Central memory CD8-positive, alpha-beta T cell (primary cell): ENCODE measurements at regions not wholly inside any gene's neighbourhood (a gene's known extent, or its start where the extent isn't known, plus 50 kb on each side); places are given as distances from the start of the nearest gene placed in this dataset.

ENCODE experiments used
- ATAC-seq: fragments of 150-1000 bp; cut with Tn5 transposase; replicated peaks from 2 replicates; pipeline ENCODE4 v1.10.0; 2022; ENCODE audit warnings: mild to moderate bottlenecking, moderate FRiP score, moderate number of reproducible peaks; ENCODE audit not compliant: poor library complexity, severe bottlenecking; ENCODE audit errors: extremely low read depth
- DNase-seq, 2 donors: peaks; one replicate each; pipeline ENCODE4 v3.0.0; 2021; ENCODE audit warnings: low spot score in 2 of 2
- H3K27ac Mint-ChIP-seq: one replicate; pipeline ENCODE4 v1.8.0; 2022; ENCODE audit warnings: low read depth, mild to moderate bottlenecking, moderate library complexity, mixed read lengths
- H3K27me3 Mint-ChIP-seq: one replicate; pipeline ENCODE4 v1.8.0; 2022; ENCODE audit warnings: mixed read lengths
- H3K36me3 Mint-ChIP-seq: one replicate; pipeline ENCODE4 v1.8.0; 2022; ENCODE audit warnings: mild to moderate bottlenecking, moderate library complexity, mixed read lengths; ENCODE audit not compliant: insufficient read depth
- H3K4me1 Mint-ChIP-seq: one replicate; pipeline ENCODE4 v1.8.0; 2022; ENCODE audit warnings: mixed read lengths
- H3K4me3 Mint-ChIP-seq: one replicate; pipeline ENCODE4 v1.8.0; 2022; ENCODE audit warnings: mild to moderate bottlenecking, moderate library complexity, mixed read lengths
- H3K9me3 Mint-ChIP-seq: one replicate; pipeline ENCODE4 v1.8.0; 2022; ENCODE audit warnings: mixed read lengths

DNA sequence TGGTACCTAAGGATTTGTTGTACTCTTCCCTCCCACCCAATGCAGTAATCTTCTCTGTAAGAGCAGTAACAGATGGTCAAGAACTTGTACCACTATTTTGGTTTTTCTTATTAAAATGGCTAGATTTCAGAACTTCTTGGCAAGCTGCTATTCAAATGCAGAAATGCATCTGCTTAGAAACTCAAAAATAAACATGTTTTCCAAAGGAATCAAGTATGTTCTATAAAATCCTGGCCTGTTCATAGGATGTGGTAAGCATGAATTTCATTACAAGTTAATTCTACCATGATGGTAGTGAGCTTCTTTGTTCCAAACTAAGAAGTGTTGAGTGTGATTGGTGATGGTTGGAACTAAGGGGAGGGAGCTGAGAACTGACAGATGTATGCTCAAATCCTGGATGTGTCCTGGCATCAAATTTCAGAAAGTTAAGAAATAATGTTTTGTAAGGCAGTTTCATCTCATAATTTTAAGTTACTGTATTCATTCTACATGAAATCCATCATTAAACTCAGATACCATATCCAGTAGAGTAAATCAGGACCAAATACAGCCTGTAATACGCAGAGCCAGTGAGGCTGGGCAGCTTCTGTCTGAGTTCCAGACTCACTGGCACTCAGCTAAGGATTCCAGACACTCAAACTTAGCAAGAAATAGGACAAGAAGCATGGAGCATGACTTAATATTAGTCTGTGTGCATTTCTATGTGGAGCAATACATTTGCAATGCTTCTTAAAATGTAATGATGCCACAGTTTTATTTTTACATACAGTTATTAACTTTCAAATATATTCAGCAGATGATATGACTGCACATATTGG is 119.6 kb downstream of the TES start:
- DNase-seq: no peak
- no peak overlapping the region for H3K4me3 Mint-ChIP-seq
- no peaks in the 10 kb centered on the region for H3K36me3 Mint-ChIP-seq
- no peak for ATAC-seq
- no peaks in the 10 kb centered on the region for H3K9me3 Mint-ChIP-seq
- no peak overlapping the region for H3K27ac Mint-ChIP-seq
- H3K27me3 Mint-ChIP-seq: peaks cover 14% of the 10 kb centered on the region
- H3K4me1 Mint-ChIP-seq: no peaks in the 10 kb centered on the region

- Mint-ChIP-seq H3K36me3 (no peaks in the 10 kb centered on the region), H3K9me3 (no peaks in the 10 kb centered on the region), H3K27me3 (peaks cover 14% of the 10 kb centered on the region), H3K4me1 (no peaks in the 10 kb centered on the region), H3K27ac (no peak overlapping the region), H3K4me3 (no peak overlapping the region)
- DNase-seq: no peak
- no peak for ATAC-seq
Observed at GRCh38 chr7:116331020-116331419, 120.7 kb downstream of the TES start.

DNA sequence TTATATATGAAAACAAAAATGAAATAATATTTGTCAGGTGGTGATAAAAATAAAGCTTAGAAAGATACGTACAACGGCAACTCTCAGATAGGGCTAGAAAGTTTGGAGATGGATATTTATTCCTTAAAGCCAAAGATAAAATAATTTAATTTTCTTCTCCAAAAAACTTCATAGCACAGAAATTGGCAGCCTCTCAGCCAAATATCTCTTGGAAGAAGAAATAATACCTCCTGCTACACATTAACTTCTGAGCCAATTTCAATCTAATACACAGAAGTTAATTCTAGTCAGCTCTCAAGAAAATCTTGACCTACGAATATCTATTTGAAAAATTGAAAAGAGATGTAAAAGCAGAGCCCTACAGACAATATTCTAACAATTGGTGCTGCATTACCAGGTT is 122.4 kb downstream of the TES start:
- DNase-seq: no peak
- H3K9me3 Mint-ChIP-seq: no peaks in the 10 kb centered on the region
- H3K4me3 Mint-ChIP-seq: no peak overlapping the region
- H3K4me1 Mint-ChIP-seq: no peaks in the 10 kb centered on the region
- ATAC-seq: no peak
- H3K27ac Mint-ChIP-seq: no peak overlapping the region
- peaks cover 14% of the 10 kb centered on the region for H3K27me3 Mint-ChIP-seq
- no peaks in the 10 kb centered on the region for H3K36me3 Mint-ChIP-seq

DNA sequence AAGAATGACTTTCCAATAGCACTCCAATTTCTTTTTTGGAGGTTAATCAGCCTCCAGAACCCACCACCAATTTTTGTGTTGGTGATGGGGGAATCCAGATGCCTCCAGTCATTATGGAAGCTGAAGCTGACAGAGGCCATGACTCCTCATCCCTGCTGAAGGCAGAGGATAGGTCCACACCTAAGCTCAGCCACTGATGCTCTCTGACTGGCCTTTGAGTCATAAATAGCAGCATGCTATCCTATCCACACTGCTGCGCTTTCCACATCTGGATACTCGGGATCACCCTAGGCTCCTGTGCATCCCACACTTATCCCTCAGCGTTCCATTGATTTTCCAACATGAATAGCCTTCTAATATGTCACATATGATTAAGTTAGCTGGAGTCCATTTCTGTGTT is 124.2 kb downstream of the TES start:
- H3K27me3 Mint-ChIP-seq: peaks cover 14% of the 10 kb centered on the region
- no peaks in the 10 kb centered on the region for H3K4me1 Mint-ChIP-seq
- no peak for DNase-seq

DNA sequence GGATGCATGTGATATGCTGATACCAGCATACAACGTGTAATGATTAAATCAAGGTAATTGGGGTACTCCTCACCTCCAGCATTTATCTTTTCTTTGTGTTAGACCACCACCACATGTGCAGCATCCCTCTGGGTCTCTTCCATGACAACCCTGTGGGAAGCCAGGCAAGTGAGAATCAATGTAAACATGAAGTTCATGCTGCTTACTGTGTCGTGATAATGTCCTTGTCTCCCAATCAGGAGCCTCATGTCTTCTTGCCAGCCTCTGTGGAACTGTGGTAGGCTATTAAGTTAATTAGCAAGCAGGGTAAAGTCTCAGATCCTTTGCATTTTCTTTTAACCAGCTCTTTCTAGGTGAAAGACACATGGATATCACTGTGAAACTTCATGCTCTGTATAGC is 126.7 kb downstream of the TES start:
- H3K4me3 Mint-ChIP-seq: no peak overlapping the region
- H3K4me1 Mint-ChIP-seq: no peaks in the 10 kb centered on the region
- no peaks in the 10 kb centered on the region for H3K9me3 Mint-ChIP-seq
- H3K27me3 Mint-ChIP-seq: peaks cover under 1% of the 10 kb centered on the region
- ATAC-seq (no peak), DNase-seq (no peak)
- H3K36me3 Mint-ChIP-seq: no peaks in the 10 kb centered on the region
- no peak overlapping the region for H3K27ac Mint-ChIP-seq

More for the DNA sequence above, 124.2 kb downstream of the TES start:
- Mint-ChIP-seq H3K4me3 (no peak overlapping the region), H3K9me3 (no peaks in the 10 kb centered on the region), H3K36me3 (no peaks in the 10 kb centered on the region), H3K27ac (no peak overlapping the region)
- ATAC-seq: no peak

DNA sequence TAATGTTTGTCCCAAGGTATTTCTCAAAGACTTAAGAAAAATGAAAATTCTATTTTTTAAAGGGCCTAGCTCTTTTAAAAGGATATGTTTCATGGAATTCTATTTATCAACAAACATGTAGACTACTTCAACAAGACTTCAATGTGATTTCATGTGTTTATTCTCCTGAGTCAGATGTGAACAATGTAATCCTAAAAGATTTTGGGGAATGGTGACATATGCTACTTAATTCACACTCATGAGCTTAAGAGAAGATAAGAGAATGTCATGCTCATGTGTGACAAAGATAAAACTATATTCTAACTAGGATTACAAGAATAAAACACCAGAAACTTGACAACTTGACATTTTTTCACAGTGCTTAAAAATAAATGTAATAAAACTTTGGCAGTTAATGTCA is 127.5 kb downstream of the TES start:
- Mint-ChIP-seq H3K27me3 (no peaks in the 10 kb centered on the region), H3K36me3 (no peaks in the 10 kb centered on the region), H3K9me3 (no peaks in the 10 kb centered on the region), H3K4me3 (no peak overlapping the region), H3K27ac (no peak overlapping the region), H3K4me1 (no peaks in the 10 kb centered on the region)
- DNase-seq: no peak
- ATAC-seq: no peak

DNA sequence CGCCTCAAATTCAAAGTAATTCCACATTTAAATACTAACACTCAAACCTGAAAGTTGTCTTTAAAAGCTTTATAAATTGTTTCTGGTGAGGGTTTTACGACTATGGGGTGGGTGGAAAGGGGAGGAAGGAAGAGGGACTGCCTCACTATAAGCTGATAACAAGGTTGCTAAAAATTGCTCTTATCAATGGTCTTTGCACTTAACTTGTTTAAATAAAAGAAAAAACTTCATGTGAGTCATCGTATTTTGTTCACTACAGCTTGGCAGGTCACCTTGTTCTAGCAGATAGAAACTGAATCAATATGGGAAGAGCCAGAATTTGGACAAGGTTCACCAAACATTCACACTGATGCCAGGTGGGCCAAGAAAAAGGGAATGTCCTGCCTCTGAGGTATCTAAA is 129.2 kb downstream of the TES start:
- ATAC-seq (no peak), DNase-seq (no peak)
- H3K27ac Mint-ChIP-seq: no peak overlapping the region
- no peaks in the 10 kb centered on the region for H3K9me3 Mint-ChIP-seq
- H3K36me3 Mint-ChIP-seq: no peaks in the 10 kb centered on the region
- no peaks in the 10 kb centered on the region for H3K27me3 Mint-ChIP-seq
- H3K4me1 Mint-ChIP-seq: no peaks in the 10 kb centered on the region
- no peak overlapping the region for H3K4me3 Mint-ChIP-seq

- ATAC-seq (no peak), DNase-seq (no peak)
- no peaks in the 10 kb centered on the region for H3K36me3 Mint-ChIP-seq
- no peaks in the 10 kb centered on the region for H3K4me1 Mint-ChIP-seq
- H3K9me3 Mint-ChIP-seq: no peaks in the 10 kb centered on the region
- H3K27me3 Mint-ChIP-seq: no peaks in the 10 kb centered on the region
- H3K4me3 Mint-ChIP-seq: no peak overlapping the region
- H3K27ac Mint-ChIP-seq: no peak overlapping the region
Observed at GRCh38 chr7:116340201-116340847, 130.0 kb downstream of the TES start.

GRCh38 chr7:116340943-116341907 is 130.9 kb downstream of the TES start:
- Mint-ChIP-seq H3K4me1 (no peaks in the 10 kb centered on the region), H3K9me3 (no peaks in the 10 kb centered on the region), H3K27ac (no peak overlapping the region), H3K27me3 (no peaks in the 10 kb centered on the region), H3K36me3 (no peaks in the 10 kb centered on the region), H3K4me3 (no peak overlapping the region)
- DNase-seq: no peak
- ATAC-seq: no peak

DNA sequence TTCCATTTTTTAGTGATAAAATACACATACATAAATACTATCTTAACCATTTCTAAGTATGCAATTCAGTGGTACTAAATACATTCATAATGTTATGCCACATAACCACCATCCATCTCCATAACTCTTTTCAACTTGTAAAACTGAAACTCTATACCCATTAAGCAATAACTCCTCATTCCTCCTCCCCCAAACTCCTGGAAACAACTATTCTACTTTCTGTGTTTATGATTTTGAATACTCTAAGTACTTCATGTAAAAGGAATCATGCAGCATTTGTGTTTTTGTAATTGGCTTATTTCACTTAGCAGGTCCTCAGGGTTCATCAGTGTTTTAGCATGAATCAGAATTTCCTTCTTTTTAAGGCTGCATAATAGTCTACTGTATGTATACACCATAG is 131.8 kb downstream of the TES start:
- Mint-ChIP-seq H3K36me3 (no peaks in the 10 kb centered on the region), H3K4me1 (no peaks in the 10 kb centered on the region), H3K27ac (no peak overlapping the region), H3K9me3 (no peaks in the 10 kb centered on the region), H3K4me3 (no peak overlapping the region), H3K27me3 (no peaks in the 10 kb centered on the region)
- no peak for ATAC-seq
- DNase-seq: no peak

DNA sequence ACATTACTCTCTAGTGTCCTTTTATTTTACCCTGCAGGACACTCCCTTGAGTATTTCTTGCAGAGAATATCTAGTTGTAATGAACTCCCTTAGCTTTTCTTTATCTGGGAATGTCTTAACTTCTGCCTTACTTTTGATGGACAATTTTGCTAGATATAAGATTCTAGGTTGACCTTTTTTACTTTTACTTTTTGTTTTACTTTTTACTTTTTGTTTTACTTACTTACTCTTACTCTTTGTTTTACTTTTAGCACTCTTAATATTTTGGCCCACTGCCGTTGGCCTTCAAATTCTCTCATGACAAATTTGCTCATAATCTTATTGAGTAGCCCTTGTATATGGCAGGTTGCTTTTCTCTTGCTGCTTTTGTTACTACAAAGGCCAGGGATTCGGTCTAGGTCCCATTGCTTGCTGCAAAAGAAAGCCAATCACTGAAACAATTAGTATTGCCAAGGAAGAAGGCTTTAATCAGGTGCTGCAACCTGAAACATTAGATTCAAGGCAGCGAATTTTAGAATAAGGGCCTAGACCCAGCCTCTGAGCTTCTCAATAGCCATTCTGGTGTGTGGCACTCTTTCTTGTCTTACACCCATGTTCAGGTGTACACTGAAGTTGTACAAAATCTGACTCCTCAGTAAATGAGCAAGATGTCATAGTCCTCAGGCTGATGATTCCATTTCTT is 137.0 kb downstream of the TES start:
- no peak for DNase-seq
- no peaks in the 10 kb centered on the region for H3K4me1 Mint-ChIP-seq
- H3K4me3 Mint-ChIP-seq: no peak overlapping the region
- no peaks in the 10 kb centered on the region for H3K9me3 Mint-ChIP-seq
- no peak for ATAC-seq
- H3K27me3 Mint-ChIP-seq: no peaks in the 10 kb centered on the region
- no peak overlapping the region for H3K27ac Mint-ChIP-seq
- no peaks in the 10 kb centered on the region for H3K36me3 Mint-ChIP-seq

DNA sequence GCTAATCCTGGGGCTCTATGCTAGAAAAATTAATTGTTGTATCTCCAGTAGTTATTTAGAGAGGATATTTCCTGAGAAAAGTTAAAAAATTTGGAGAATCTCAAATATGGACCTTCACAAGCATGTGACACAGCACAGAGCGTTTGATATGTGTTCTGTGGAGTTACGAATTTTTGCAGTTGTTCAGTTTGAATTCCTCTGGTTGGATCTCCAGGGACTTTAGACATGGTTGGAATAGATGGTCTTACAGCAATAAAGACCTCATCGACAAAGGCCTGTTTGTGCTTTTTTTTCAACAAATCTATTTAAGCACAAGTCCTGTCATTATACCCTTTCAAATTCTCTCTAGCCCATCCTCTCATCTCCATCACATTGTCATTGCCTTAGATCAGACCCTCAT is 138.0 kb downstream of the TES start:
- H3K36me3 Mint-ChIP-seq: no peaks in the 10 kb centered on the region
- H3K27me3 Mint-ChIP-seq: no peaks in the 10 kb centered on the region

More for the DNA sequence above, 138.0 kb downstream of the TES start:
- no peak for ATAC-seq
- Mint-ChIP-seq H3K27ac (no peak overlapping the region), H3K9me3 (no peaks in the 10 kb centered on the region), H3K4me1 (no peaks in the 10 kb centered on the region), H3K4me3 (no peak overlapping the region)
- DNase-seq: no peak
